SK-N-SH treated with all-trans-retinoic acid at 6 μM for 48 hours (cell line): ENCODE measurements at regions not wholly inside any gene's neighbourhood (a gene's known extent, or its start where the extent isn't known, plus 50 kb on each side); places are given as distances from the start of the nearest gene placed in this dataset.

ENCODE experiments used
- CSDC2 ChIP-seq: fragments of 250-450 bp; sonication (Bioruptor Pico); IDR thresholded peaks from 2 replicates; pipeline ENCODE4 v1.5.0; 2020; ENCODE audit warnings: mild to moderate bottlenecking, moderate library complexity
- PATZ1 ChIP-seq: fragments of 250-450 bp; sonication (Bioruptor Pico); IDR thresholded peaks from 2 replicates; pipeline ENCODE4 v1.8.0; 2020; ENCODE audit warnings: mild to moderate bottlenecking, moderate library complexity, borderline replicate concordance
- SNAI2 ChIP-seq: fragments of 250-450 bp; sonication (Bioruptor Pico); IDR thresholded peaks from 2 replicates; pipeline ENCODE4 v1.5.0; 2020; ENCODE audit warnings: mild to moderate bottlenecking, moderate library complexity

- TF ChIP-seq CSDC2 (CRISPR knock-in tag) (no peak), SNAI2 (CRISPR knock-in tag) (no peak), PATZ1 (CRISPR knock-in tag) (no peak)
Measured at GRCh38 chr3:28118087-28118486, 123.3 kb upstream of the CMC1 start.
